ENCODE measurements at regions not wholly inside any gene's neighbourhood (a gene's known extent, or its start where the extent isn't known, plus 50 kb on each side); places are given as distances from the start of the nearest gene placed in this dataset.

DNA sequence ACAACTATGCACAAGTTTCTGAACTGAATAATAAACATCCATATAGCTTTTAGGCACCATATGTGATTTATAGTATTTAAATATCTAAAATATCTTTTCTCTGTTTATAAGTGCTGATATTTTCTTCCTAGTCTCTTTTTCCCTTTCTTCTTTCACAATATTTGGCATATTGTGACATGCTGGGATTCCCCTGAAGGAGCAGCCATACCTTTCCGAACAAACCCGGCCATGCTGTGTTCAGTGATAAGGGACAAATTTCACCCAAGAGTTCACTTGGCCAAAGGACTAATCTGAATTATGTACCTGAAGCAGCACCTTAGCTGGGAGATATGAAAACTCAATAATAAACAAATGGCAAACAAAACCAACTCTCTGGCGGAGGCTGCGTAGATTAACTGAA is 250.8 kb downstream of the RDH14 start:
- H3K4me3 ChIP-seq (ENCODE audit: low read depth, low read length) = no peak overlapping the region
- TF ChIP-seq, protein P1, sequence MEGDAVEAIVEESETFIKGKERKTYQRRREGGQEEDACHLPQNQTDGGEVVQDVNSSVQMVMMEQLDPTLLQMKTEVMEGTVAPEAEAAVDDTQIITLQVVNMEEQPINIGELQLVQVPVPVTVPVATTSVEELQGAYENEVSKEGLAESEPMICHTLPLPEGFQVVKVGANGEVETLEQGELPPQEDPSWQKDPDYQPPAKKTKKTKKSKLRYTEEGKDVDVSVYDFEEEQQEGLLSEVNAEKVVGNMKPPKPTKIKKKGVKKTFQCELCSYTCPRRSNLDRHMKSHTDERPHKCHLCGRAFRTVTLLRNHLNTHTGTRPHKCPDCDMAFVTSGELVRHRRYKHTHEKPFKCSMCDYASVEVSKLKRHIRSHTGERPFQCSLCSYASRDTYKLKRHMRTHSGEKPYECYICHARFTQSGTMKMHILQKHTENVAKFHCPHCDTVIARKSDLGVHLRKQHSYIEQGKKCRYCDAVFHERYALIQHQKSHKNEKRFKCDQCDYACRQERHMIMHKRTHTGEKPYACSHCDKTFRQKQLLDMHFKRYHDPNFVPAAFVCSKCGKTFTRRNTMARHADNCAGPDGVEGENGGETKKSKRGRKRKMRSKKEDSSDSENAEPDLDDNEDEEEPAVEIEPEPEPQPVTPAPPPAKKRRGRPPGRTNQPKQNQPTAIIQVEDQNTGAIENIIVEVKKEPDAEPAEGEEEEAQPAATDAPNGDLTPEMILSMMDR (IDR thresholded peaks at IDR 0.05; ENCODE audit: borderline replicate concordance, insufficient read depth, low read depth, low read length) = no peak

DNA sequence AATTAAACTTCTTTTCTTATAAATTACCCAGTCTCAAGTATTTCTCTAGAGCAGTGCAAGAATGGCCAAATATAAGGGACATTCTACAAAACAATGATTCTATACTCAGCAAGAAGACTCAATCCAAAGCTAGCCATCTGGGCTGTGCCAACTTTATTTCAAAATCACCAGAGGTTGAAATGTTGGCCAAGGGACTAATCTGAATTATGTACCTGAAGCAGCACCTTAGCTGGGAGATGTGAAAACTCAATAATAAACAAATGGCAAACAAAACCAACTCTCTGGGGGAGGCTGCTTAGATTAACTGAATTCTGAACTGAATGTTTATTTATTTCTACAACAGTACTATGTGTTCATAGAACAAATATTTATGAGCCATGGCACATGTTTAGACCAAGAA is 251.3 kb downstream of the RDH14 start:
- TF ChIP-seq, protein P1 (IDR thresholded peaks at IDR 0.05; ENCODE audit: borderline replicate concordance, insufficient read depth, low read depth, low read length) = no peak
- no peak overlapping the region for H3K4me3 ChIP-seq (ENCODE audit: low read depth, low read length)

DNA sequence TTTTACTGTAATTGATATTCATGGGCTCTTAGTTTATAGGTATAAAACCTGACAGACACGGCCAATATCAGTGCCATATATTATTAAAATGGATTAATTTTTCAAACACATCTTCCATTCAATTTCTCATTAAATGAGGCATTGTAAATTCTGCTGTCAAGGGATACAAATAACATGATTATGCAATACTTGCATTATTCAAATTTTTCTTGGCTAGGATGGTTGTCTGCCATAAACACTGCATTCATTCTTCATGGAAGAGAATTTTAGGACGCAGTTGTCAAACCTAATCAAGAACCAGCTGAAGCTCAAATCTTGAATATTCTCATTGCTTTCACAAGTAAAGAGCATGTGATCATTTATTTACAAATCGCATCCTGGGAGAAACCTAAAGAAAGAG is 255.6 kb downstream of the RDH14 start:
- TF ChIP-seq, protein P1 (IDR thresholded peaks at IDR 0.05; ENCODE audit: borderline replicate concordance, insufficient read depth, low read depth, low read length) = no peak
- no peak overlapping the region for H3K4me3 ChIP-seq (ENCODE audit: low read depth, low read length)

DNA sequence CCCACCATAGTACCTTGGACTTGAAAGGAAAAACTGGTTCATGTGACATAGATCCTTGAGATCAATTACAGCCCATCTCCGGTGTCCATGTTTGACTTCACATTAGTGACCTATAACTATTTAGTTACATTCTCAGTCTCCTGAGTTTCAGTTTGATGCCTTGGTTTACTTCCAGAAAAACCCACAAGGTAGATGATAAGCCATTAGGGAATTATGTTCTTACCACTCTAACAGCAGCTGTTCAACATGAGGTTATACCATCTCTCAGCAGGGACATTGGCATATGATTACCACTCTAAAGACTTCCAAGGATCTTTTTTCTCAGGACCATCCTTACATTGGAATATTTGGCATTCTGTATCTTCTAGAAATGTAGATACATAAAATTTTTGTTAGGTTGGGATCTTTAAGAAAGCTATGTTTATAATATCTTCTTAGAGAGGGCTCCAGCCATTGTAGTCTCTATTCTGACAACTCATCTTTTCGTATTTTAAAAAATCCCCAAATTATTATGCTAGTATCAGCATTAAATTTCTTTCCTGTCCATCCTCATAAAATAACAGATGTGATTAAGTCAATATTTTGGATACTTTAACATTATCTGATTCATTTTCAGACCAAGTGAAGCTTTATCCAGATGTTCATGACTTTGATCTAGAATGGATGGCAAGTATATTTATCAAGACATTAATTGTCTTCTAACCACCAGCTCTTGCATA is 258.9 kb downstream of the RDH14 start:
- H3K4me3 ChIP-seq (ENCODE audit: low read depth, low read length) = no peak overlapping the region
- TF ChIP-seq, protein P1 (IDR thresholded peaks at IDR 0.05; ENCODE audit: borderline replicate concordance, insufficient read depth, low read depth, low read length) = no peak

DNA sequence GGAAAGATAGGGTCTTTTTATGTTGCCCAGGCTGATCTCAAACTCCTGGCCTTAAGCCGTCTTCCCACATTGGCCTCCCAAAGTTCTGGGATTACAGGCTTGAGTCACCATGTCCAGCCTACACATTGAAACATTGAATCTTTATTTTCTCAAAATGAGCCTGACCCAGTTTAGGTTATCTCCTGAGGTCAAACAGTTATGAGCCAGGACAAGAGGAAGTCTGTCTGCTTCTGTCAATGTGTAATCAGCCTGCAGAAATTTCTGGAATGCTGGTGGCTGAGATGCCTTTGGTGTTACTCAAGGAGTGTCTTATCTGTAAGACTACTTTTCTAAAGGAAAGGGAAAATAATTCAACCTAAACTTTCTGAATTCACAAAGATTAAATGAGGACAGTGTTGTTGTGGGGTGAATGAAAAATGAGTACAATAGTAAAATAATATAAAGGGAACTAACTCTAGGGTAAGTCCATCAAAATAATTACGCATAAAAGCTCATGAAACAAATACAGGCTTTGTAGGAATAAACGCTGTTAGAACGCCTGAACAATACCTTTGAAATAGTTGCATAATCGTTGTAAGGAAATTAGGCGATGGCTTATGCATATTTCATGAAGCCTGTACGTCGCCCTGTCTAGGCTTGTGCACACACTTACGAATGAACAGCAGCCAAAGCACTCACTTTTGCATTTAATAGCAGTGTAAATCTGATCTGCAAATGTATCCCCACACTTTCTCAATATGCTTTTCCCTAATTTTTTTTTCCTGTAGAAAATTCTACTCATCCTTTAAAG is 260.8 kb downstream of the RDH14 start:
- TF ChIP-seq, protein P1 (IDR thresholded peaks at IDR 0.05; ENCODE audit: borderline replicate concordance, insufficient read depth, low read depth, low read length) = no peak
- H3K4me3 ChIP-seq (ENCODE audit: low read depth, low read length) = no peak overlapping the region

DNA sequence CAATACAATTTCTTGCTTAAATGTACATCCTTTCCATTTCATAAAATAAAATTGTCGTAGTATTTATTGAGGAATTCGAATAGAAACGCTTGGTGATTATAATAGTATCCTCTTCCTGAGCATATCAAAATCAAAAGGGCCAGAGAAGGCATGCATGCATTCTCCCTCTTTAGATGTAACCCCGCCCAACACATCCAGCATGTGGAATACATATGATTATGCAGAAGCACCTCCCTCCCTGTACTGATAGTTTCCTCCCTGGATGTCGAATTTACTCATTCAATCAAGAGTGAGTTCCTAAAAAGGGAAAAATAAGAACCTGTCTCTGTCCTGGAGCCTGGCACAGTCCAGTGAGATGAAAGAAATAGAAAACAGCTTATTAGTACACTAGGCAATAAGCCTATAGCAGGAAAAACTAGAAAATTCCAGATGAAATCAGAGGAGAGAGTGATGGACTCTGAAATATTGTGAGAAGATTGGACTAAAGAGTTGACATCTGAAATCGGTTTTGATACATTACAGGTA is 262.9 kb downstream of the RDH14 start:
- H3K4me3 ChIP-seq (ENCODE audit: low read depth, low read length) = no peak overlapping the region
- TF ChIP-seq, protein P1 (IDR thresholded peaks at IDR 0.05; ENCODE audit: borderline replicate concordance, insufficient read depth, low read depth, low read length) = no peak

Data from GM12875 (cell line).